IMR-90 (cell line): ENCODE measurements at regions not wholly inside any gene's neighbourhood (a gene's known extent, or its start where the extent isn't known, plus 50 kb on each side); places are given as distances from the start of the nearest gene placed in this dataset.

Source experiments
- MXI1 ChIP-seq: IDR thresholded peaks from 2 replicates; pipeline ENCODE4 v1.6.1; 2012; ENCODE audit warnings: low read depth, mild to moderate bottlenecking, low read length, moderate library complexity, borderline replicate concordance
- POLR2A ChIP-seq: IDR thresholded peaks from 2 replicates; pipeline ENCODE4 v1.6.1; 2012; ENCODE audit warnings: mild to moderate bottlenecking, low read depth, low read length
- TF ChIP-seq, protein P1 (sequence below): fragments of 150-350 bp; IDR thresholded peaks from 2 replicates; pipeline ENCODE4 v1.6.1; 2017; ENCODE audit warnings: mild to moderate bottlenecking, antibody characterized with exemption, low read length, low read depth

DNA sequence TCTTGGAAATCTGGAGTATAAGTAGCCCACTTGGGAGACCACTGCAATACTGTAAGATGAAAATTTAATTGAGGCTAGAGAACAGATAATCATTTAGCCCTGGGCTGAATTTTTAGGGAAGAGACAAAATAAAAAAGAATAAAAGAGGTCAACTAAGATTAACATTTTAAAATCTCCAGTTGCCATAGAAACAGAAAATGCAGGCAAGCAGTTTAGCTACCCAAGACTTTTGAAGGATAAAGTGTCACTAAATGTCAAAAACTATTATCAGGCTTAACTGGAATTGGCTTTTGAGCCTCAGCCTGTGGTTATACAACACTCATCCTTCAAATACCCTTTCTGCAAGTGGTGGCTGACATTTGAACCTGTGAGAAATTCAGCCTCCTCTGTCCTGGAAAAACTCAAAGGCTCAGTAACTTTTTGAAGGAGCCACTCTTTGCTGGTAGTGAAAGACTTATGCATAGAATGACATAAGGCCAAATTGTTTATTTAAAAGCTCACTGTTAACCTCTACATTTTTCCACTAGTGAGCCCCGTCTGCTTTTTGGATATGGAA is 220.7 kb upstream of the KCNJ16 start:
- TF ChIP-seq MXI1 = no peak
- no peak for TF ChIP-seq POLR2A
- TF ChIP-seq, protein P1, sequence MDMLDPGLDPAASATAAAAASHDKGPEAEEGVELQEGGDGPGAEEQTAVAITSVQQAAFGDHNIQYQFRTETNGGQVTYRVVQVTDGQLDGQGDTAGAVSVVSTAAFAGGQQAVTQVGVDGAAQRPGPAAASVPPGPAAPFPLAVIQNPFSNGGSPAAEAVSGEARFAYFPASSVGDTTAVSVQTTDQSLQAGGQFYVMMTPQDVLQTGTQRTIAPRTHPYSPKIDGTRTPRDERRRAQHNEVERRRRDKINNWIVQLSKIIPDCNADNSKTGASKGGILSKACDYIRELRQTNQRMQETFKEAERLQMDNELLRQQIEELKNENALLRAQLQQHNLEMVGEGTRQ = no peak
